Cardiac septum (tissue), 1 donor: ENCODE measurements at regions not wholly inside any gene's neighbourhood (a gene's known extent, or its start where the extent isn't known, plus 50 kb on each side); places are given as distances from the start of the nearest gene placed in this dataset.

Source experiments
- DNase-seq: peaks from one replicate; pipeline ENCODE4 v3.0.0-alpha.2; 2020; ENCODE audit warnings: low spot score
- intact Hi-C: fragments of 100-400 bp; cut with DNase I; formaldehyde crosslinking; loops from one replicate; pipeline ENCODE4 v1.14.0; 2022
- donor health status: DM: no; HTN: no; CAD: no.

GRCh38 chr13:89752394-89752793 is 1595.1 kb upstream of the MIR17HG start:
- intact Hi-C loops = no loop called here
- no peak for DNase-seq

DNA sequence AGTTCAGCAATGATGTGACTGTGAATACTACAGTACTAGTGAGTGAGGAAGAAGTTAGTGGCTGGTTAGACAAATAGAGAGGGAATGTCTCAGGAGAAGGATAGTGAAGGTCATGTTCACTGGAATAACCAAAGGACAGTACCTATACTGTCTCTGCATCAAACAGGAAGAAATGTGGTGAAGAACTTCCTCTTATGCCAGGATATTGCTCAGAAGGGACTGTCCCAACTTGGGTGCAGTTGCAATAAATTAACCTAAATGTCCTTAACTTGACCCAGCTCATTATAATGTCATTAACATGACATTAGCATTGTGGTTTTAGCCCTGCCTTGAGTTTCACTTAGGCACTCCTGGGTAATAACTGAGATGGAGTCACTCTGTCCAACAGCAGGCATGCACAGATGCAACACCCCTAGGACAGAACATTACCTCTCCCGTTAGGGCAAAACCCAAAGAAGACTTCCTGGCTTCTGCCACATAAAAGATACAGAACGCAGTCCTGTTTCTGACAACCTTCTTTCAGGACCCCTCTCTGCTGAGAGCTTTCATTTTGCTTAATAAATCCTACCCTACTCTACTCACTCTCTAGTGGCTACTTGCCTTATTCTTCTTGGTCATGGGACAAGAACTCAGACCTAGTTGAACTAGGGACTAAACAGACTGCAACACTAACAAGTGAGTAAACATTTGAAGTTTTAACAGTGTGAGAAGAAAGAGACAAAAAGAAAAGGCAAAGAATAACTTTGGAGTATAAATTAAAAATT is 1591.6 kb upstream of the MIR17HG start:
- intact Hi-C loops = no loop called here
- no peak for DNase-seq

- intact Hi-C loops = no loop called here
- no peak for DNase-seq
Measured at GRCh38 chr13:89763005-89763404, 1584.5 kb upstream of the MIR17HG start.

- DNase-seq = no peak
- intact Hi-C loops = no loop called here
Measured at GRCh38 chr13:89783221-89783755, 1564.2 kb upstream of the MIR17HG start.

DNA sequence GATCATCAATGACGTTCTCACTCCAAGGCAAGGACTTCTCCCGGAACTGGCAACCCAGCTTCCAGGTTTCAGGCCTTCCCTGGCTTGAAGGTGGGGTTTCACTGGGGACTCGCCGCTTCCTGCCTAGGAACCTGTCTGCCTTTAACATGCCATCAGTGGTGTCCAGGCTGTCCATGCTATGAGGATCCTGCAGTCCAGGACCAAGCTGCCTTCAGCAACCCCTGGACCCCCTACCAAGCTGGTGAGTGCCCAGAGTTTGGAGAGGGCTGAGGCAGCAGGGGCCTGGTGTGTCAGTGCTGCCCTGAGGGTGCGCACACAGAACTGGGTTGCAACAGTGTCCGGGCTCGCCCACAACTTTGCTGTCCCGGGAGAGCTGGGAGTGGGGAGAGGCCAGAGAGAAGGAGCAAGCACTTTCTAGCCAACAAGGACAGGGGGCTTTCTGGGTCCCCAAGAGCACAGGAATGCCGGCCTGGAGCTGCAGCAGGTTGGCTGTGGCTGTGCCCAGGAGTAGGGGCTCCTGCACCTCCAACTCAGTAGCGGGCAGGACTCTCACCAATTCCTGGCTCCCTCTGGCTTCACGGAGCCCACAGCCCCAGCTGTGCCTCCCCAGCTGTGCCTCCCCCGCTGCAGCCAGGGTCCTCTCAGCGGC is 1563.2 kb upstream of the MIR17HG start:
- intact Hi-C loops = no loop called here
- no peak for DNase-seq

GRCh38 chr13:89786531-89786930 is 1561.0 kb upstream of the MIR17HG start:
- DNase-seq = no peak
- intact Hi-C loops = no loop called here

- intact Hi-C loops = no loop called here
- no peak for DNase-seq
Measured at GRCh38 chr13:89790696-89791095, 1556.8 kb upstream of the MIR17HG start.

DNA sequence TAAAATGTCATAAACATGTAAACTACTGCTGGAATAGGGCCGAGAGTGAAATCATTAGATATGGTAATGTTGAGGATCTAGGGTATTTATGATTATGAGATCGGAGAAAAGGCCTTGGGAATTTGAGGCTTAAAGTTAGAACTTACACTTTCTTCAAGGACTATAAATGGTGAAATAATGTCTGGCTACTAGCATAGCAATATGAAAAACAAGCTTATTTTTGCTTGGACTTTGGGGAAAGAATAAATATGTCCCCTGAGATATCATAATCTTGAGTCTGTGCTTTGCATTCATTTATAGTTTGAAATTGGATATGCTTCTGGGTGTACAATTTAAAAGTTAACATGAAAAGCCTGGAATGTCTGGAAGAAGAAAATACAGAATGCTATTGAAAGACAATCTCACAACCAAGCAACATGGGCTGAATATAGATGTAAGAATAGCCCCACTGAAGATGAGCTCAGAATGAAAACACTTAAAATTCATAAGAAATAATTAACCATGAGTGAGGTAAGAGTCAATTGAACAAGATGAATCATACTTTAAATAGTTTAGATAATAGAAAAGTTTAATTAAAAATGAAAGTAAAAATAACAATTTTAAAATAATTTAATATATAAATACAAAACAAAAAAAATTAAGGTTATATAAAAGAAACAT is 1555.4 kb upstream of the MIR17HG start:
- DNase-seq = no peak
- intact Hi-C loops = no loop called here

DNA sequence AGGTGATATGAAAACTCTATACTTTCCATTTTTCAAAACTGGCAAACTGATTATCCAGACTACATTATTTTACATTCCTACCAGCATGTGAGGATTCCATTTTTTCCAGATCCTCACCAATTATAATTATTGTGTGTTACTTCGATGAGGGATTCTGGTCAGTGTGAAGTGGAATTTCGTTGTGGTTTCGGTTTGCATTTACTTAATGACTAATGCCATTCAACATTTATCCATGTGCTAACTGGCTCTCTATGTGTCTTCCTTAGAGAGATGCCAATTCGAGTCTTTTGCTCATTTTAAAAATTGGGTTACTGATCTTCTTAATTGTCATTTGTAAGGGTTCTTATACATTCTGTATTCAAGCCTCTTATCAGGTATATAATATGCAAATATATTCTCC is 1551.3 kb upstream of the MIR17HG start:
- intact Hi-C loops = no loop called here
- no peak for DNase-seq

- no peak for DNase-seq
- intact Hi-C loops = no loop called here
Measured at GRCh38 chr13:89803839-89804238, 1543.6 kb upstream of the MIR17HG start.

DNA sequence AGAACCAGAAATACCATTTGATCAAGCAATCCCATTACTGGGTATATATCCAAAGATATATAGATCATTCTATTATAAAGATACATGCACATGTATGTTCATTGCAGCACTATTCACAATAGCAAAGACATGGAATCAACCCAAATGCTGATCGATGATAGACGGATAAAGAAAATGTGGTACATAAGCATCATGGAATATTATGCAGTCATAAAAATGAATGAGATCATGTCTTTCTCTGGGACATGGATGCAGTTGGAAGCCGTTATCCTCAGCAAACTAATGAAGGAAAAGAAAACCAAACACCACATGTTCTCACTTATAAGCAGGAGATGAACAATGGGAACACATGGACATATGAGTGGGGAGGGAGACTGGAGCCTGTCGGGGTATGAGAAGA is 1540.9 kb upstream of the MIR17HG start:
- intact Hi-C loops = no loop called here
- DNase-seq = no peak

DNA sequence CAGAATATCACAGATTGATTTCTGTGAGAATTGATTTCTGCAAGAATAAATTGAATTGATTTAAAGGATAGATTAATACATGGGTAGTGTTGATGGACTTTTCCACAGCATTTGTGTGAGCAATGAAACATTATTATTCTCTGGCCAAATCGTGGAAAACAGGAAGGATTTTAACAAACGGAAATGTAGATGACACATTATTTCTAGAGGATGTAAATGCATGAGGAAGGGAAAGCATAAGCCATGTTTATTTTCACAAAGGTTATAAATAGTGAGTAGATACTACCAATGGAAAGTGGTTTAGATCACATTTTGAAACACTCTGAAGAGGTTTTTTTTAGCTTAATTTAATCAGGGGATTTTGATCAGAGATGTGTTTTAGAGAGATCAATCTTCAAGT is 1534.6 kb upstream of the MIR17HG start:
- intact Hi-C loops = no loop called here
- no peak for DNase-seq

DNA sequence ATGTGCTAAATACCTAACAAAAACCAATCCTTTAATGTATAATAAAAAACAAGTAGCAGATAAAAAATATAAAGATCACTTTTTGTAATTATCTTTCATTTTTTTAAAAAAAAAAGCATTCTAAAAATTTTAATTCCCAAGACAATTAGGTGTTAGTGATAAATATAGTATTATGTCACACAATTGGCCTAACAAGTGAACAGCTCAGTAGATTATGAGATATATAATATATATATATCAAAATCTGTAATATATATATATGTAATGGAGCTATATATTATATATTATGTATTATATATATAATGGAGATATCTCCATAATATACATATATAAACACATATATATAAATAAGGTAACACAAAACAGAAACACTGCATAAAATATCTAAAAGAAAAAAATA is 1531.1 kb upstream of the MIR17HG start:
- DNase-seq = no peak
- intact Hi-C loops = no loop called here

GRCh38 chr13:89822467-89822866 is 1525.0 kb upstream of the MIR17HG start:
- DNase-seq = no peak
- intact Hi-C loops = no loop called here

GRCh38 chr13:89827552-89827951 is 1519.9 kb upstream of the MIR17HG start:
- DNase-seq = no peak
- intact Hi-C loops = no loop called here

GRCh38 chr13:89828506-89828905 is 1519.0 kb upstream of the MIR17HG start:
- intact Hi-C loops = no loop called here
- DNase-seq = no peak

- no peak for DNase-seq
- intact Hi-C loops = no loop called here
Measured at GRCh38 chr13:89831157-89831556, 1516.3 kb upstream of the MIR17HG start.

GRCh38 chr13:89832827-89833226 is 1514.7 kb upstream of the MIR17HG start:
- intact Hi-C loops = no loop called here
- DNase-seq = no peak

DNA sequence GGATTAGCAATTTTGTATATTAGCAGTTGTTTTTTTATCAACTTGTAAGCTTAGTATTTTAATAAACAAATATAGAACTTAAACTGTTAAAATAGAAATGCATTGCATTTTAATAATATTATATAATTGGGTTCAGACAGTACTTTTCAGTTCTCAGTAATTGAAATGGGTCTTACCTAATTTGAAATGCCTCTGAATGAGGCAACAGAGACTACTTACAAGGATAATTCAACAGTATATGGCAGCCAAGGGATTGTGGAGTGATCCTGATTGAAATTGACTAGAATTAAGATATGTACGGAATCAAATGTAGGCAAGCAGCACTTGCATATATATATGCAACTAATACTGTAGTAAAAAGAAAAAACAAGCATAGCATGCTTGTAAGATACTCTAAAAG is 1503.9 kb upstream of the MIR17HG start:
- intact Hi-C loops = no loop called here
- DNase-seq = no peak

- DNase-seq = no peak
- intact Hi-C loops = no loop called here
Measured at GRCh38 chr13:89845874-89846273, 1501.6 kb upstream of the MIR17HG start.
